Gastrocnemius medialis (tissue), 4 donors: ENCODE measurements at regions not wholly inside any gene's neighbourhood (a gene's known extent, or its start where the extent isn't known, plus 50 kb on each side); places are given as distances from the start of the nearest gene placed in this dataset.
"Not testable (repeated sequence)": the region's sequence is repeated elsewhere in the genome, so short reads cannot be mapped to it uniquely, and the experiment has no call there.

Experiments used
- ATAC-seq, 2 donors: fragments of 150-250 bp; one replicate each; pipeline ENCODE4 v1.9.1; 2016
- DNase-seq, 2 donors: peaks; one replicate each; pipeline ENCODE4 v3.0.0-alpha.2; 2019
- H3K27ac ChIP-seq, 4 donors: fragments of 200-600 bp; sonication (generic); 1 replicate in 1 of 4; 2 replicates in 3 of 4; pipeline ENCODE4 v1.5.1; 2016 to 2018; ENCODE audit warnings: mild to moderate bottlenecking in 2 of 4, moderate library complexity in 1 of 4
- H3K27me3 ChIP-seq, 3 donors: fragments of 200-600 bp; sonication (generic) in 2 of 3; 1 replicate in 1 of 3; 2 replicates in 2 of 3; pipeline versions ENCODE4 v1.5.1 to v1.6.0; 2016 to 2019; ENCODE audit warnings: mild to moderate bottlenecking in 1 of 3, moderate library complexity in 1 of 3
- H3K36me3 ChIP-seq, 2 donors: fragments of 200-600 bp; sonication (generic) in 1 of 2; one replicate each; pipeline ENCODE4 v1.5.1; 2017 to 2018
- H3K4me1 ChIP-seq, 2 donors: fragments of 200-600 bp; sonication (generic) in 1 of 2; one replicate each; pipeline ENCODE4 v1.5.1; 2016 to 2017; ENCODE audit warnings: mild to moderate bottlenecking in 2 of 2
- H3K4me3 ChIP-seq, 4 donors: fragments of 200-600 bp; sonication (generic) in 3 of 4; 1 replicate in 1 of 4; 2 replicates in 3 of 4; pipeline ENCODE4 v1.5.1; 2016 to 2019; ENCODE audit warnings: mild to moderate bottlenecking in 2 of 4
- H3K9me3 ChIP-seq, 3 donors: fragments of 200-600 bp; sonication (generic) in 2 of 3; 1 replicate in 1 of 3; 2 replicates in 2 of 3; pipeline ENCODE4 v1.5.1; 2016 to 2019
- CTCF ChIP-seq, 5 experiments: fragments of 450-650 bp in 3 of 5; fragments of 200-600 bp in 2 of 5; sonication (generic) in 2 of 5; IDR thresholded peaks in 4 of 5; conservative IDR thresholded peaks in 1 of 5; 1 replicate in 4 of 5; 2 replicates in 1 of 5; pipeline ENCODE4 v1.5.1; 2016 to 2019; ENCODE audit warnings: antibody characterized with exemption in 5 of 5, mild to moderate bottlenecking in 3 of 5, moderate library complexity in 3 of 5
- POLR2A ChIP-seq, 2 donors: fragments of 450-650 bp; IDR thresholded peaks; one replicate each; pipeline ENCODE4 v1.6.1; 2017; ENCODE audit warnings: antibody characterized with exemption in 2 of 2, mild to moderate bottlenecking in 2 of 2, moderate library complexity in 2 of 2
- in situ Hi-C, 4 donors: fragments of 200-750 bp; cut with MboI; loops; one replicate each; pipeline versions ENCODE4 v1.15.0 to v1.8.0; 2017; ENCODE audit warnings: low sequenced_read_pairs in 4 of 4
- intact Hi-C: fragments of 100-400 bp; cut with DNase I; formaldehyde crosslinking; loops from one replicate; pipeline ENCODE4 v1.15.1; 2023; ENCODE audit warnings: low total_unique reads

DNA sequence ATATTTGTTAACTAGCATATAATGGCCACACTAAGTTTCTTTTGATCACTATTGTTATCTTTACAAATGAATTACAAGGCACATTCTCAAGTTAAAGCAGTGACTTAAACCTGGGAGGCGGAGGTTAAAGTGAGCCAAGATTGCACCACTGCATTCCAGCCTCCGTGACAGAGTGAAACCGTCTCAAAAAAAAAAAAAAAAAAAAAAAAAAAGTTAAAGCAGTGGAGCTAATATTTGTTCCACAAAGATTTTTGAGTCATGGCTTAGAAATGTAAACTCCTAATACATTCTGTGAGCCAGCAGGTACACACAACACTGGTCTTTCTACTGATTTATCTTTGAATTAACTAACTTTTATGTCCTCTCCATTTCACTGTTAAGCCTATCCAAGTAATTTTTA is 221.7 kb upstream of the HTR1E start:
- no peaks in the 10 kb centered on the region for H3K4me1 ChIP-seq
- H3K36me3 ChIP-seq, result no peaks in the 10 kb centered on the region
- TF ChIP-seq POLR2A (IDR thresholded peaks at IDR 0.05) (no peak), CTCF (IDR thresholded peaks at IDR 0.05 in 4 of 5, conservative IDR thresholded peaks at IDR 0.05 in 1 of 5) (no peak)
- in situ Hi-C loops, result no loop called here
- DNase-seq (no peak), ATAC-seq (no peak)
- intact Hi-C loops, result no loop called here
- H3K4me3 ChIP-seq, result no peak overlapping the region
- no peak overlapping the region for H3K27ac ChIP-seq
- H3K9me3 ChIP-seq, result no peaks in the 10 kb centered on the region
- no peaks in the 10 kb centered on the region for H3K27me3 ChIP-seq

DNA sequence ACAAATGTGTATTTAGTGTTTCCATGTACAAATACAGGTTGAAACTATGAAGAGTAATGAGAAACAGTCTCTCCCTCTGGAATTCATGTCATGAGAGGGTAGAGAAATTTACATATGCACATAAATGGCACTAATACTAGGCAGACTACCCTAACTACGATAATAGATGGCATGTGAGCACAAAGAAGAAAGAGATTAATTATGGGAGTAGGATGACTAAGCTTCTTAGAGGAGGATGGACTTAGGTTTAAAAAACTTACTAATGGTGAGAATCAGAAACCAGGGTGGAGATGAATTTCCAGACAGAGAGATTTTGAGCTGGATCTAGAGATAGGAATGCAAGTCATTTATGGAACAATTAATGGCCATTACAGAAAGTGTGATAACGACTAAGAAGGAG is 225.3 kb upstream of the HTR1E start:
- no peak overlapping the region for H3K4me3 ChIP-seq
- no peaks in the 10 kb centered on the region for H3K36me3 ChIP-seq
- TF ChIP-seq CTCF (IDR thresholded peaks at IDR 0.05 in 4 of 5, conservative IDR thresholded peaks at IDR 0.05 in 1 of 5), result no peak
- TF ChIP-seq POLR2A (IDR thresholded peaks at IDR 0.05), result no peak
- intact Hi-C loops (no loop called here), in situ Hi-C loops (no loop called here)
- no peak overlapping the region for H3K27ac ChIP-seq
- ATAC-seq (no peak), DNase-seq (no peak)
- H3K9me3 ChIP-seq, result no peaks in the 10 kb centered on the region
- H3K4me1 ChIP-seq, result no peaks in the 10 kb centered on the region
- H3K27me3 ChIP-seq, result no peaks in the 10 kb centered on the region

- intact Hi-C loops, result no loop called here
These were observed 229.7 kb upstream of the HTR1E start for GRCh38 chr6:86707545-86708120.

DNA sequence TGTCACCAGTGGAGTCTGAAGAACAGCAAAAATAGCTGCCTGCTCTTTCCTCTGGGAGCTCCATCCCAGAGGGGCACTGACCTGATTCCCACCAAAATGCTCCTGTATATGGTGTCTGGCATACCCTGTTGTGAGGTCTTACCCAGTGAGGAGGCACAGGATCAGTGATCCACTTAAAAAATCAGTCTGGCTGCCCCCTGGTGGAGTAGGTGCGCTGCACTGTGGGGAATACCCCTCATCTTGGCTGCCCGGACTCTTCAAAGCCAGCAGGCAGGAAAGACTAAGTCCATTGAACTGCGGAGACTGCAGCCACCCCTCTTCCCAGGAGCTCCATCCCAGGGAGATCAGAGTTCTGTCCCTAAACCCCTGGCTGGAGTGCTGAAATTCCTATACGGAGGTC is 230.9 kb upstream of the HTR1E start:
- Histone ChIP-seq H3K27me3 (no peaks in the 10 kb centered on the region), H3K9me3 (no peaks in the 10 kb centered on the region), H3K4me3 (no peak overlapping the region), H3K36me3 (no peaks in the 10 kb centered on the region), H3K4me1 (no peaks in the 10 kb centered on the region), H3K27ac (no peak overlapping the region)
- no peak for ATAC-seq
- intact Hi-C loops, result no loop called here
- TF ChIP-seq POLR2A (IDR thresholded peaks at IDR 0.05) (no peak), CTCF (IDR thresholded peaks at IDR 0.05 in 4 of 5, conservative IDR thresholded peaks at IDR 0.05 in 1 of 5) (no peak)
- in situ Hi-C loops, result no loop called here
- no peak for DNase-seq

More at GRCh38 chr6:86707545-86708120, 229.7 kb upstream of the HTR1E start:
- no peaks in the 10 kb centered on the region for H3K9me3 ChIP-seq
- TF ChIP-seq POLR2A (IDR thresholded peaks at IDR 0.05) (no peak), CTCF (IDR thresholded peaks at IDR 0.05 in 4 of 5, conservative IDR thresholded peaks at IDR 0.05 in 1 of 5) (no peak)
- ATAC-seq (peak in 1 of 2 donors; percentile 39), DNase-seq (no peak)
- no peak overlapping the region for H3K4me3 ChIP-seq
- H3K27me3 ChIP-seq, result no peaks in the 10 kb centered on the region
- H3K4me1 ChIP-seq, result no peaks in the 10 kb centered on the region
- H3K27ac ChIP-seq, result no peak overlapping the region
- H3K36me3 ChIP-seq, result no peaks in the 10 kb centered on the region
- in situ Hi-C loops, result no loop called here

GRCh38 chr6:86701228-86701627 is 236.1 kb upstream of the HTR1E start:
- in situ Hi-C loops, H3K4me1 ChIP-seq, DNase-seq, H3K27me3 ChIP-seq, intact Hi-C loops, H3K4me3 ChIP-seq, H3K36me3 ChIP-seq, H3K9me3 ChIP-seq, ATAC-seq, H3K27ac ChIP-seq: not testable (repeated sequence)
